ENCODE measurements at regions not wholly inside any gene's neighbourhood (a gene's known extent, or its start where the extent isn't known, plus 50 kb on each side); places are given as distances from the start of the nearest gene placed in this dataset.

DNA sequence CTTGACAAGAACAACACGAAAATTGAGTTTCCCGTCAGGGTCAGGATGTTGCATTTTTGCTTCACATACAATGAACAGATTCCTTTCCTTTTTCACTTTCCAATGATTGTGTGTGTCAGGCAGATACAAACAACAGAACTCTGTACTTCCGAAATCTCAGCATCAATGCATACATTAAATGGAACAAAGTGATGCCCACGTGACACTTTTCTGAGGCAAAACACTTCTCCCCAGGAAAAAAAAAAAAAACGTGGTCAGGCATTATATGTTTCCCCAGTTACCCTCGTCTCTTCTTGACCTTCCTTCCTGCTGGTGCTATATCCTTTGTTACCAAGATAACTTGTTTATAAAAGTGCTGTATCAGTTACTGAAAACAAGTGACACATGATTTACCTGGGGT is 181.8 kb downstream of the ZNF281 start:
- WGBS (ENCODE audit: insufficient coverage), result 75% methylated on average over 2 of the region's 6 CpGs
- Histone ChIP-seq H3K4me1 (ENCODE audit: control insufficient read depth in 2 of 2, insufficient read depth in 2 of 2, low read length in 2 of 2) (peaks cover 8 to 10% of the 10 kb centered on the region in 2 donors), H3K79me2 (ENCODE audit: control insufficient read depth, insufficient read depth, low read length) (no peaks in the 10 kb centered on the region), H3K4me3 (ENCODE audit: control extremely low read depth in 1 of 5, extremely low read depth in 1 of 5, insufficient read depth in 1 of 5, low read depth in 2 of 5, low read length in 4 of 5) (no peak overlapping the region), H3K9me3 (ENCODE audit: control extremely low read depth in 1 of 3, control insufficient read depth in 2 of 3, insufficient read depth in 1 of 3, low read length in 2 of 3) (no peaks in the 10 kb centered on the region), H3K36me3 (replicated peaks in 1 of 2; ENCODE audit: control extremely low read depth in 1 of 2, control insufficient read depth in 1 of 2, extremely low read depth in 1 of 2, insufficient read depth in 2 of 2, low read length in 1 of 2) (no peaks in the 10 kb centered on the region), H3K4me2 (replicated peaks; ENCODE audit: low read depth, low read length, poor library complexity, severe bottlenecking) (no peak overlapping the region), H3K27ac (ENCODE audit: low read length in 2 of 2) (no peak overlapping the region), H4K20me1 (ENCODE audit: control insufficient read depth, insufficient read depth, low read length, poor library complexity, severe bottlenecking) (no peaks in the 10 kb centered on the region), H3K9ac (ENCODE audit: low read length) (no peak overlapping the region), H2AFZ (ENCODE audit: insufficient read depth, low read depth, low read length, poor library complexity, severe bottlenecking) (no peak overlapping the region), H3K27me3 (replicated peaks in 1 of 4; ENCODE audit: control extremely low read depth in 1 of 4, control insufficient read depth in 3 of 4, insufficient read depth in 4 of 4, low read length in 3 of 4) (peaks cover 0 to 14% (median 4%) of the 10 kb centered on the region in 4 experiments)
- peaks cover 29% of the 10 kb centered on the region for H3K27me3 Mint-ChIP-seq
- intact Hi-C loops (cut with micrococcal nuclease), result no loop called here
- H3K27ac Mint-ChIP-seq, result no peak overlapping the region
- H3K4me1 Mint-ChIP-seq, result peaks cover 10% of the 10 kb centered on the region
- no peak for TF ChIP-seq EZH2 (IDR thresholded peaks at IDR 0.05; ENCODE audit: borderline replicate concordance, insufficient read depth, low read depth, low read length, poor library complexity, severe bottlenecking)
- TF ChIP-seq, protein P1, sequence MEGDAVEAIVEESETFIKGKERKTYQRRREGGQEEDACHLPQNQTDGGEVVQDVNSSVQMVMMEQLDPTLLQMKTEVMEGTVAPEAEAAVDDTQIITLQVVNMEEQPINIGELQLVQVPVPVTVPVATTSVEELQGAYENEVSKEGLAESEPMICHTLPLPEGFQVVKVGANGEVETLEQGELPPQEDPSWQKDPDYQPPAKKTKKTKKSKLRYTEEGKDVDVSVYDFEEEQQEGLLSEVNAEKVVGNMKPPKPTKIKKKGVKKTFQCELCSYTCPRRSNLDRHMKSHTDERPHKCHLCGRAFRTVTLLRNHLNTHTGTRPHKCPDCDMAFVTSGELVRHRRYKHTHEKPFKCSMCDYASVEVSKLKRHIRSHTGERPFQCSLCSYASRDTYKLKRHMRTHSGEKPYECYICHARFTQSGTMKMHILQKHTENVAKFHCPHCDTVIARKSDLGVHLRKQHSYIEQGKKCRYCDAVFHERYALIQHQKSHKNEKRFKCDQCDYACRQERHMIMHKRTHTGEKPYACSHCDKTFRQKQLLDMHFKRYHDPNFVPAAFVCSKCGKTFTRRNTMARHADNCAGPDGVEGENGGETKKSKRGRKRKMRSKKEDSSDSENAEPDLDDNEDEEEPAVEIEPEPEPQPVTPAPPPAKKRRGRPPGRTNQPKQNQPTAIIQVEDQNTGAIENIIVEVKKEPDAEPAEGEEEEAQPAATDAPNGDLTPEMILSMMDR (IDR thresholded peaks at IDR 0.05), result no peak
- POLR2A ChIA-PET, result no interaction called here
- no peak overlapping the region for H3K4me3 Mint-ChIP-seq
- CTCF ChIA-PET, result no interaction called here
- no peaks in the 10 kb centered on the region for H3K9me3 Mint-ChIP-seq (ENCODE audit: insufficient read depth)
- ATAC-seq (ENCODE audit: low read depth), result no peak
- no peak for DNase-seq
